CD14-positive monocyte (primary cell): ENCODE measurements at regions not wholly inside any gene's neighbourhood (a gene's known extent, or its start where the extent isn't known, plus 50 kb on each side); places are given as distances from the start of the nearest gene placed in this dataset.

ENCODE experiments used
- DNase-seq, 3 donors: peaks; one replicate each; pipeline ENCODE4 v3.0.0-alpha.2; 2011 to 2022
- H2AFZ ChIP-seq: 2 replicates; pipeline ENCODE4 v1.6.0; 2012; ENCODE audit warnings: mild to moderate bottlenecking, low read depth, low read length, inconsistent platforms; ENCODE audit not compliant: insufficient read depth, poor library complexity, severe bottlenecking
- H3K27ac ChIP-seq, 2 donors: 1 replicate in 1 of 2; 2 replicates in 1 of 2; pipeline ENCODE4 v1.5.1; 2012 to 2013; ENCODE audit warnings: low read length in 2 of 2, control low read depth in 1 of 2, inconsistent platforms in 1 of 2, low read depth in 1 of 2, mild to moderate bottlenecking in 1 of 2
- H3K27me3 ChIP-seq, 2 donors: one replicate each; pipeline versions ENCODE4 v1.6.0 to v1.6.1; 2011 to 2013; ENCODE audit warnings: low read length in 2 of 2; ENCODE audit not compliant: control insufficient read depth in 2 of 2, insufficient read depth in 2 of 2
- H3K36me3 ChIP-seq, 2 donors: replicated peaks in 1 of 2; 1 replicate in 1 of 2; 2 replicates in 1 of 2; pipeline versions ENCODE4 v1.5.1 to v1.6.1; 2012 to 2013; ENCODE audit warnings: low read length in 2 of 2, control low read depth in 1 of 2, inconsistent platforms in 1 of 2, mild to moderate bottlenecking in 1 of 2; ENCODE audit not compliant: insufficient read depth in 2 of 2, control insufficient read depth in 1 of 2
- H3K4me1 ChIP-seq, 2 donors: 1 replicate in 1 of 2; 2 replicates in 1 of 2; pipeline versions ENCODE4 v1.5.1 to v1.6.1; 2012 to 2013; ENCODE audit warnings: low read length in 2 of 2, control low read depth in 1 of 2, inconsistent platforms in 1 of 2, mild to moderate bottlenecking in 1 of 2, moderate library complexity in 1 of 2; ENCODE audit not compliant: insufficient read depth in 2 of 2, control insufficient read depth in 1 of 2
- H3K4me2 ChIP-seq: replicated peaks from 2 replicates; pipeline ENCODE3; 2012; ENCODE audit warnings: low read length, moderate library complexity, mild to moderate bottlenecking; ENCODE audit not compliant: poor library complexity, severe bottlenecking; ENCODE audit errors: extremely low read depth
- H3K4me3 ChIP-seq, 3 experiments: fragments of 200-600 bp in 1 of 3; sonication (generic) in 1 of 3; replicated peaks in 1 of 3; 1 replicate in 2 of 3; 2 replicates in 1 of 3; pipeline ENCODE4 v1.5.1; 2011 to 2013; ENCODE audit warnings: low read length in 3 of 3, mild to moderate bottlenecking in 3 of 3, control low read depth in 2 of 3, low read depth in 2 of 3, inconsistent platforms in 1 of 3, moderate library complexity in 1 of 3
- H3K79me2 ChIP-seq: 2 replicates; pipeline ENCODE4 v1.6.0; 2012; ENCODE audit warnings: mild to moderate bottlenecking, control low read depth, inconsistent platforms, low read length, moderate library complexity; ENCODE audit not compliant: insufficient read depth
- H3K9ac ChIP-seq: 2 replicates; pipeline ENCODE4 v1.6.0; 2017; ENCODE audit warnings: low read length, mild to moderate bottlenecking; ENCODE audit not compliant: insufficient read depth, poor library complexity, severe bottlenecking
- H3K9me3 ChIP-seq, 2 donors: replicated peaks in 1 of 2; 1 replicate in 1 of 2; 2 replicates in 1 of 2; pipeline versions ENCODE4 v1.5.1 to v1.6.1; 2012 to 2013; ENCODE audit warnings: low read length in 2 of 2, control low read depth in 1 of 2; ENCODE audit not compliant: control insufficient read depth in 1 of 2, insufficient read depth in 1 of 2
- H4K20me1 ChIP-seq: 2 replicates; pipeline ENCODE4 v1.6.0; 2012; ENCODE audit warnings: mild to moderate bottlenecking, low read length, control low read depth, moderate library complexity; ENCODE audit not compliant: insufficient read depth
- H3K27ac Mint-ChIP-seq, 7 donors: one replicate each; pipeline ENCODE4 v1.8.0; 2020; ENCODE audit warnings: mild to moderate bottlenecking in 7 of 7, mixed read lengths in 7 of 7, moderate library complexity in 6 of 7, inconsistent platforms in 2 of 7
- H3K27me3 Mint-ChIP-seq, 3 donors: one replicate each; pipeline ENCODE4 v1.8.0; 2021 to 2022; ENCODE audit warnings: low read depth in 3 of 3, mild to moderate bottlenecking in 3 of 3, mixed read lengths in 3 of 3, moderate library complexity in 3 of 3, inconsistent platforms in 1 of 3
- H3K36me3 Mint-ChIP-seq, 2 donors: one replicate each; pipeline ENCODE4 v1.8.0; 2020; ENCODE audit warnings: mixed read lengths in 2 of 2, inconsistent platforms in 1 of 2, mild to moderate bottlenecking in 1 of 2
- H3K4me1 Mint-ChIP-seq: one replicate; pipeline ENCODE4 v1.8.0; 2020; ENCODE audit warnings: mild to moderate bottlenecking, mixed read lengths
- H3K4me3 Mint-ChIP-seq, 2 donors: one replicate each; pipeline ENCODE4 v1.8.0; 2020; ENCODE audit warnings: mild to moderate bottlenecking in 2 of 2, mixed read lengths in 2 of 2, moderate library complexity in 1 of 2
- H3K9me3 Mint-ChIP-seq, 7 donors: one replicate each; pipeline ENCODE4 v1.8.0; 2020 to 2022; ENCODE audit warnings: mixed read lengths in 7 of 7, mild to moderate bottlenecking in 6 of 7, moderate library complexity in 6 of 7, inconsistent platforms in 2 of 7
- WGBS: methylation state at CpG from one replicate; pipeline ENCODE4 v1.1.5; 2013; ENCODE audit warnings: missing lambda C conversion rate; ENCODE audit not compliant: insufficient coverage; 5-methylcytosine and 5-hydroxymethylcytosine counted together
- intact Hi-C, 2 donors: fragments of 100-400 bp; cut with micrococcal nuclease; formaldehyde crosslinking; loops; one replicate each; pipeline versions ENCODE4 v1.15.0 to v1.15.1; 2023
- TF ChIP-seq, protein P1 (sequence below): fragments of 200-600 bp; IDR thresholded peaks from one replicate; pipeline ENCODE4 v1.8.0; 2022; ENCODE audit warnings: antibody characterized with exemption, mild to moderate bottlenecking

DNA sequence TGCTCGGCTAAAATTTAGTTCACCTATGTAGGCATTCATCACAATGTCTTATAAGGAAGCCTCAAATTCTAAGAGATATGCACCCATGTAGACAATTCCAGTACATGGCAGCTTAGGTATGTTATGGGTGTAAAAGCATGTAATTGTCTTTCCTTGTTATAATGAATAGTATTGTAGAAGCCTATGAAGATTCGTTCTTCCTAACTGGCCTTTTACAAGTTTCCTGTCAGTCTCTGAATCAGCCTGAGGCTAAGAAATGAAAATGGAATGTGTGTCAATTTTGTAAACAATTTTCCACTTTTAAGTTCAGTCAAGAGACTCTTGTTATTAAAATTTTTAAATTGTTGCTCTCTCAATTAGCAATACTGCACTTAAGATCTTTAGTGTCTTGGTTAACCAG is 189.9 kb upstream of the GALNT5 start:
- H3K27me3 ChIP-seq: no peaks in the 10 kb centered on the region

GRCh38 chr2:157068237-157068636 is 189.3 kb upstream of the GALNT5 start:
- H3K27ac ChIP-seq: no peak overlapping the region
- no peaks in the 10 kb centered on the region for H3K79me2 ChIP-seq
- H3K27ac Mint-ChIP-seq: no peak overlapping the region
- DNase-seq: no peak
- no peaks in the 10 kb centered on the region for H4K20me1 ChIP-seq
- no peak overlapping the region for H2AFZ ChIP-seq
- H3K36me3 ChIP-seq: no peaks in the 10 kb centered on the region
- no peak overlapping the region for H3K4me2 ChIP-seq
- H3K27me3 Mint-ChIP-seq: peaks cover 0 to 4% (median 4%) of the 10 kb centered on the region in 3 donors
- no peaks in the 10 kb centered on the region for H3K4me1 ChIP-seq
- H3K36me3 Mint-ChIP-seq: no peaks in the 10 kb centered on the region
- H3K9ac ChIP-seq: no peak overlapping the region
- peaks cover 0 to 8% (median 4%) of the 10 kb centered on the region in 7 donors for H3K9me3 Mint-ChIP-seq
- no peaks in the 10 kb centered on the region for H3K27me3 ChIP-seq
- no peak overlapping the region for H3K4me3 ChIP-seq
- no peaks in the 10 kb centered on the region for H3K4me1 Mint-ChIP-seq
- no CpG with 5 or more reads among the region's 1 CpG for WGBS
- TF ChIP-seq, protein P1, sequence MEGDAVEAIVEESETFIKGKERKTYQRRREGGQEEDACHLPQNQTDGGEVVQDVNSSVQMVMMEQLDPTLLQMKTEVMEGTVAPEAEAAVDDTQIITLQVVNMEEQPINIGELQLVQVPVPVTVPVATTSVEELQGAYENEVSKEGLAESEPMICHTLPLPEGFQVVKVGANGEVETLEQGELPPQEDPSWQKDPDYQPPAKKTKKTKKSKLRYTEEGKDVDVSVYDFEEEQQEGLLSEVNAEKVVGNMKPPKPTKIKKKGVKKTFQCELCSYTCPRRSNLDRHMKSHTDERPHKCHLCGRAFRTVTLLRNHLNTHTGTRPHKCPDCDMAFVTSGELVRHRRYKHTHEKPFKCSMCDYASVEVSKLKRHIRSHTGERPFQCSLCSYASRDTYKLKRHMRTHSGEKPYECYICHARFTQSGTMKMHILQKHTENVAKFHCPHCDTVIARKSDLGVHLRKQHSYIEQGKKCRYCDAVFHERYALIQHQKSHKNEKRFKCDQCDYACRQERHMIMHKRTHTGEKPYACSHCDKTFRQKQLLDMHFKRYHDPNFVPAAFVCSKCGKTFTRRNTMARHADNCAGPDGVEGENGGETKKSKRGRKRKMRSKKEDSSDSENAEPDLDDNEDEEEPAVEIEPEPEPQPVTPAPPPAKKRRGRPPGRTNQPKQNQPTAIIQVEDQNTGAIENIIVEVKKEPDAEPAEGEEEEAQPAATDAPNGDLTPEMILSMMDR: no peak
- intact Hi-C loops: no loop called here
- no peak overlapping the region for H3K4me3 Mint-ChIP-seq
- H3K9me3 ChIP-seq: no peaks in the 10 kb centered on the region

More for the DNA sequence above, 189.9 kb upstream of the GALNT5 start:
- H2AFZ ChIP-seq: no peak overlapping the region
- no peak overlapping the region for H3K9ac ChIP-seq
- WGBS: 83% methylated on average over 1 of the region's 2 CpGs
- H3K27ac ChIP-seq: no peak overlapping the region
- Mint-ChIP-seq H3K27me3 (peaks cover 0 to 4% (median 4%) of the 10 kb centered on the region in 3 donors), H3K36me3 (no peaks in the 10 kb centered on the region), H3K4me3 (no peak overlapping the region), H3K9me3 (peaks cover 0 to 8% (median 3%) of the 10 kb centered on the region in 7 donors), H3K4me1 (no peaks in the 10 kb centered on the region), H3K27ac (no peak overlapping the region)
- H3K4me2 ChIP-seq: no peak overlapping the region
- intact Hi-C loops: no loop called here
- H3K4me1 ChIP-seq: no peaks in the 10 kb centered on the region
- no peaks in the 10 kb centered on the region for H4K20me1 ChIP-seq
- H3K79me2 ChIP-seq: no peaks in the 10 kb centered on the region
- DNase-seq: no peak
- H3K36me3 ChIP-seq: no peaks in the 10 kb centered on the region
- TF ChIP-seq, protein P1: no peak
- no peaks in the 10 kb centered on the region for H3K9me3 ChIP-seq
- no peak overlapping the region for H3K4me3 ChIP-seq
